HG02938 (cell line): ENCODE measurements at regions not wholly inside any gene's neighbourhood (a gene's known extent, or its start where the extent isn't known, plus 50 kb on each side); places are given as distances from the start of the nearest gene placed in this dataset.

Experiments
- ATAC-seq: cut with Tn5 transposase; IDR thresholded peaks from one replicate; pipeline ENCODE4 v1.9.1; 2021; ENCODE audit warnings: mild to moderate bottlenecking, moderate library complexity; ENCODE audit not compliant: unreplicated experiment

DNA sequence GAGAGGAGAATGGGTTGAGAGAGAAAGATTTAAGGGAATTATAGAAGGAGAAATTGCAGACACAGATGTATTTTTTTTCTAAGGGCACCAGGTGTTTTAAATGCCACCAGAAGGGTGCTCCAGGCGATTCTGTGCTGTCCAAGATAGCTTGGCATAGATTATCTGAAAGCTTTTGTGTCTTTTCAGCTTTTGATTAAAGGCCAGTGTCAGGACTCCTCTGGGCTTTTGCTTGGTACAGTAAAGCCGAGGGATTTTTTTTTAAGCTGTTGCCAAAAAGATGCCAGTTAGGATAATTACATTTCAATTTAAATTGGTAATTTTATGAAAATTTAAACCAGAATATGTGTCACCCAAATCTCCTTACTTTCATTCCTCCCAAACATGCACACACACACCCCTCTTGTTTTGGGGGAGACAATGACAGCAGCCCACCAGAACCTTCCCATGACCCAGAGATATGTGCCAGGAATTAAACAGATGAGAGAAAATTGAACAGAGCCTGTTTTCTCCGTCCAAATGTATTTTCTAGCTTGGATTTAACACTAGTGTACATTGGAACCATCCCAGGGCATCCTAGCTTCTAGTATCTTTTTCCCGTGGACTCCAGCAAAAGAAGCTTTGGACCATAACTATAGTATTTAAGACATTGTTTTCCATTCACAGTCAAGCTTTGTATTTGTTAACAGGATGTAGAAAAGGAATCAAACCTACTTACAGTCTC, 670.7 kb upstream of the CXADR start:
- no peak for ATAC-seq

DNA sequence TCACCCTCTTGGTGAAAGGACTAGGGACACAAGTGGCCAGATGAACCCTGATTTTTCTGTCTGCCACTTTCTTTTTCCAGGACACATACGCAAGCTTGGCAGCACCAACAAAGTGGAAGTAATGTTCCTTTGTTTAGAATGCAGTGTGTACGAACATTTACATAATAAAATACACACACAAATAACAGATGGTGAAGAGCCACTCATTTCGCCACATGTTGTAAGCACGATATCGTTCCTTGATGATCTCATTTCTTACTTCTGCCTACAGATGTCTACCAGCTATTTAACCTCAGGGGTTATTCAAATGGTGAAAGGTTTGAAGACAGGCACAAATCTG, 670.2 kb upstream of the CXADR start:
- no peak for ATAC-seq

DNA sequence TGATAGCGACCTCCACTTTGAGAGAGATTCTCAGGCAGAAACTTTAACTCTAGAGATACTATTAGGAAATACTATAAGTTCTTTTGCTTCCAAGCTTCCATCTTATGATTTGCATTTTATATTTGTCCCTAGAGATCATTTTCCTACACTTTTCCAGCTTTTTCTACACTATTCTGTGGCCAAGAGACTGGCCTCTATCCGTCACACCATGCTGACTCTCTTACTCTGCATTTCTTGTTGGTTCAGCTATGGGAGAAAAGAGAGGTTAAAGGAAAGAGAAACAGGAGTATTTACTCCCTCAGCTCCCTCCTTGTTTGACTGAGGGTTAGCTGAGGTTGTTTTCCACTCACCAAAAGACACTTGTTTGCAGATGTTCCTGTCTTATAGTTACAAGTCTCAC, 665.6 kb upstream of the CXADR start:
- no peak for ATAC-seq

DNA sequence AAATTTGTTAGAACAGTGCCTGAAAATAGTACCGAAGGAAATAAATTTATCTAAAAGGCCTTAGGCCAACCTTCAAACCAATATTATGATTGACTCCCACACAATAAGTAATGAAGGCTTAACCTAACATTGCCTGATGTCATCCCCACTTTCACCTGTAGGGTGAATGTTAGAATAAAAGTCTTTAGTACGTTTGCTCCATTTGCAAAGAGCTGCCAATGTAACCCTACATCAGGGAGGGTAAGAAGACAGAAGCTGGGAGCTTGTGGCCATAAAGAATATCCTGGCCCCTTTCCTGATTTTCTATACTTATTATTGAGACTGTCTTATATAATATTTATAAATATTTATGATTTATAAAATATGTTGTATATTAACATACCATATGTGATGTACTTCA, 661.8 kb upstream of the CXADR start:
- ATAC-seq: no peak

DNA sequence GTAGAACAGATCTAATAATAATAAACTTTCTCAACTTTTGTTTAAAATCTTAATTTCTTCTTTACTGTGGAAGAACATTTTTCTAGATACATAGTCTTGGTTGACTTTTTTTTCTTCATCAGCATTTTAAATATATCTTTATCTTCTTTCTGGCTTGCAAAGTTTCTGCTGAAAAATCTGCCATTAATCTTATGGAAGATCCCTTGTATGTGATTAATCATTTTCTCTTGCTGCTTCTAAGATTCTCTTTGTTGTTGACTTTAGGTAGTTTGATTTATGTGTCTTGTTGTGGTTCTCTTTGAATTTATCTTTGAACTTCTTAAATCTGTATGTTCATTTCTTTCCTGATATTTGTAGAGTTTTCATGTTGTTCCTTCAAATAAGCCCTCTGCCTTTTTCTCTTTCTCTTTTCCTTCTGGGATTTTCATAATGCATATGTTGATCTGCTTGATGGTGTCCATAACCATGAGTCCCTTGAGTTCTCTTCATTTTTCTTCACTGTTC, 657.6 kb upstream of the CXADR start:
- ATAC-seq: no peak

DNA sequence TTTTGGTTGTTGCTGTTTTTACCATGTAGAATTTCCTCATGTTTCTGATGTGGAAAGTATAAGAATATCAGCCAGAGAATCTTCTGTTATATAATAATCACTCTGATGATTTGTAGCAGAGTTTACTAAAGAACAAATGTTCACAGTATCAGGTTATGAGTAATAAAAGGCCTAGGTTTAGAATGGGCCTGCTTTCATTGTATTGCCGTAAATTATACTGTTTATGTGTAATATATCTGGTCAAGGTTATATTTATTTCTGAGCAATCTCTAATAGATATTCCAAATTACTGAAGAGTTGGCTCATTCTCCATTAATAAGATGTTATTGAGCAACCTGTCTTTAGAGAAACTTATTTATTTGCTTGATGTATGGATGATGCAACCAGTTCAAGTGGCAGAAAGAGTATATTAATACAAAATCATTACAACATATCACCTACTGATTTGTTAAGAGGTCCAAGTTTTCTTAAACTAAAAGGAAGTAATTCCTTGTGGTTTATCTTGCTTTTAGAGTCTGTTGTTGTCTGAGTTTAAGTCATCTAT, 649.4 kb upstream of the CXADR start:
- no peak for ATAC-seq

DNA sequence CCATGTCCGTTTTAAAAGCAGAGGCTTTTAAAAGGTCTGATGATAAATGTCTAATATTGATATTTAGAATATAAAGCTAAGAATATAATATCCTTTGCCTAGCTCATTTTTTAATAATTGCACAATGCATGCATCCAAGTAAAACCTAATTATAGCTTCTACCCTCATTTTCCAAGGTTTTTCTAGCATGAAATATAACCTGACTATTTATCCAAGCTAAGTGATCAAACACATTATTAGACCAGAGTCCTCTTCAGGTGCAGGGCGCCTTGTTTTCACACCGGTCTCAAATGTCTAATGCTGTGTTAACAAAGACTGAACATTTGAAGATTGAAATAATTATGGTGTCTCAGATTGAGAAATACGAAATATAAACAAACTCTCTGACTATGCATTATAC, 648.9 kb upstream of the CXADR start:
- no peak for ATAC-seq

DNA sequence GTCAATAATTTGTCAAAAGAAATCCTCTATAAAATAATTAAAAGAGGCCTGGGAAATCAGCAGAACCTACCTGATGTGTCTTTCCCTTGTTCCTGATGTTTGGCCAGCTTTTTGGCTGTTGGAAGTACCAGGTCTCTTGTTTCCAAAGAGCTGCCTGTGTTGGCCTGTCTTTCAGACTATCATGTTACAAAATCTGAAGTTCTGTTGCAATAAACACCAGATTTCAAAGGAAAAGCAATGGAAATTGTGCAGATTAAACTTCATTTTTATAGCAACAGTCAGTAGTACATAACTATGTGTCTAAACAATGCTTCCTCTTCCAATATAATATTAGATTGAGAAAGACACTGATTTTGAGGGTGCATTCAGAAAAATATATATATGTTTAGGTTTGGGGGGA, 647.2 kb upstream of the CXADR start:
- no peak for ATAC-seq

DNA sequence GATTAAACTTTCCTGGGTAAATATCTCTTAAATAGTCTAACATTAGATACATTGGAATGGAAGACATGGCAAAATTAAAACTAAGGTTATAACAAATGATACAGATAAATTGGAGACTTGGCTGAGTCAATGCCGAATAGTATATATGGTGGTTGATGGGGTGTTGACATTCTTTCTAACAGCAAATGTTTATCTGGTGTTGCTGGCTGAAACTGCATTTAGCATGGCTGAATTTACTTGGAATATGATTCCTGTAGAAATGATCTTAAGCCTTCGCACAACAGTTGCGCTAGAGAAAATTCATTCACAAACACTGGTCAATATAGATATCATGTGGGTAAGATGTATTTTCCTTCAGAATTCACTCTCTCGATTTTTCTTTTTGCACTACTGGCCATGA, 646.0 kb upstream of the CXADR start:
- ATAC-seq: no peak

DNA sequence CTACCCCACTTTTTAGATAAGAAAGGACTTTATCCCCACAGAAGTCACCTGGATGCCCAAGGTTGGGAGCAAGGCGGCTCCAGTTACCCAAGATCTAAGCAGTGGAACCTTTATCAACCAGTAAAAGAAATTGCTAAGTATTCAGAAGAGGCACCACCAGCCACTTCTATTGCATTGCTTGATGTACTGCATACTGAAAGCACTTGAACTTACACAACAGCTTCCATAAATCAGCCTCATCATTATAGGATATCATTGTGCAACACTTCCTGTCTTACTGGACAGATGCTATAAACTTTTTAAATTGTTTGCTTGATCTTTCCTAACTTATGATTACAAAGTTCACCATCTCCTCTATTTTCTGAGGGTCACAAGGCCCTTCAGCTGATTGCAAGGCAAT, 642.7 kb upstream of the CXADR start:
- ATAC-seq: no peak

DNA sequence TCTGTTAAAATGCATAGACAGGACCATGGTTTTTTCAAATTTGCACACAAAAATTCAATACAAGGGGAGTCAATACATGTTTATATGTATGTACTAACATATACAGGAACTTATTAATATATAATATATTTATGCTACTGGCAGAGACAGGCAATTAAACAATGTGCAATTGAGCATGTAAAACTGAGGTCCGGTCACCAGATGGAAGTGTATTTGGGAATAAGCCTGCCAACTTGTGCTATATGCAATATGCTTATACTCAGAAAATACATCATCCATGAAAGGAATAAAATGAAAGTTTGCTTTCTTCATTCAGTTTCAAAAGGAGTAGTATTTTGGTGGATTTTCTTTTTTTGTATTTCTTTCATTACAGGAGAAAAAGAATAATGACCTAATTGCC, 640.2 kb upstream of the CXADR start:
- ATAC-seq: no peak

DNA sequence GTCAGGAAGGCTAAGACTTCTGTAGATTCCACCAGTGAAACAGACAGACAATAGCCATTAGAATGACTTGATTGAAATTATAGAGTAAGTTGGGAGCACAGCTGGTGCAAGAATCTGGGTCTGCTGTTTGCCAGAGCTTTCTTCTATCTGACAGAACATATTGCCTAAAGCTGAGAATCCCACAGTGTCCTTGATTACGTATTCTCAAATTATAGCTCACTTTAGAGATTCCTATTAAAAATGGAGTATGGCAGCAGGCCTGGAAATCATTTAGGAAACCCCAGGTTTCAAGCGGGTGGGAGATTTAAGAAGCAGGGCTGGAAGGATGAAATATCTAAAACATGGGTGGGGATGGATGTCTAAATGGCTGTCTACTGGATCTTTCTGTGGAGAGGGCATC, 639.7 kb upstream of the CXADR start:
- no peak for ATAC-seq

DNA sequence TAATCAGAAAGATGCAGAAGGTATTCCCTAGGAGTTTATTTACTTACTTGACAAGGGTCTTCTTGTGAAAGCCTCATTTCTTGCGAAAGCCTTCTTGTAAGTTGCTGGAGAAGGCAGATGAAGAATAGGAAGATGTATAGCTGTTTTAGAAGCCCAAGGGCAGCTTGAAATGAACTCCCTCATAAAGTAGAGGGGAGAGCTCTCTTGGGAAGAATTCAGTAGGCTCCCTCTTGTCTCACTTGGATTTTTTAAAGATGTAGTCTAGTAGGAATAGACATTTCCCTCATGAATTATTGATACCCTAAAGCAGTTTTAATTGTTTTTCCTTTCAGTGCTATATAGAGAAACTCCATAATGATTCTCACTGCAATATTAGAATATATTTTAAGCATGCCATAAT, 639.2 kb upstream of the CXADR start:
- no peak for ATAC-seq

DNA sequence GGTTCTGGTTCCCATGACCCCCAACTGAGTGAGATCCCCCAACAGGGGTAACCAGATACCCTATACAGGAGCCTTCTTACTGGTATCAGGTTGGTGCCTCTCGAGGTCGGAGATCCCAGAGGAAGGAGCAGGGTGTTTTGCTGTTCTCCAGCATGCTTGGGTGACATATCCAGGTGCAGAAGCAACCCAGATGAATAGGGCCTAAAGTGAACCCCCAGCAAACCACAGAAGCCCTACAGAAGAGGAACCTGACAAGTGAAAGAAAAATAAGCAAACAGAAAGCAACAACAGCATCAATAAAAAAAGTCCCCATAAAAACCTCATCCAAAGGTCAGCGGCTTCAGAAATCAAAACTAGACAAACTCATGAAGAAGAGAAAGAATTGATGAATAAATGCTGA, 633.4 kb upstream of the CXADR start:
- ATAC-seq: no peak

DNA sequence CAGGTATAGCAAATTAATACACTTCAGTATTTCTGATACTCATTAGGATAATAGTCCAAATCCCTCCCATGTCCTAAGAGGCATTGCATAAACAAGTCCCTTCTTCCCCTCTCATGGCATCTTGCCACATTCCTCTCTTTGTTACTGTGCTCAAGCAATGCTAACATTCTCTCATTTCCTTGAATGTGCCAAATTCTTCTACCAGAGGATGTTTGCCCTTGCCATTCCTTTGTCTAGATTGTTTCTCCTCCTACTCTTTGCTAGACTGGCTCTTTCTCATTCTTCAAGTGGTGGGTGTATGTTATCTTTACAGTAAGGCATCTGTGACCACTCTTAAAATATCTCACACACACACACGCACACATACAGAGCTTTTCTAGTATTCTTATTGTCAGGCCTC, 621.0 kb upstream of the CXADR start:
- ATAC-seq: no peak

DNA sequence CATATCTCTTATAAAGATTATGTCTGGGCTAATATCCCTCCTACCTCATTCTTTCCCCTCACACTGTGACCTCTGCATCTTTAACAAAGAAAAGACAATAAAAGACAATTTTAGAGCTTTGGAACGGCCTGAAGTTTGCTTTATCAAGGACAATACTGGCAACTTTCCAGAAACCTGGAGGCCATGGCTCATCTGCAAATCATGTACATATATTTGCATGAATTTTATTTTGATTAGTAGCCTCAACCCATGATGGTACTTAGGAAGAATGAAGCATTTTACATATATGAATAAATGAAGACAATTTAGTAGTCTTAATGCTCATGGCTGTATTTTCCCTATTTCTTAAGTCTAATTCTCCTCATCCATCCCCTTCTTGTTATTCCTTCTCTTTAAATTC, 612.2 kb upstream of the CXADR start:
- ATAC-seq: no peak

DNA sequence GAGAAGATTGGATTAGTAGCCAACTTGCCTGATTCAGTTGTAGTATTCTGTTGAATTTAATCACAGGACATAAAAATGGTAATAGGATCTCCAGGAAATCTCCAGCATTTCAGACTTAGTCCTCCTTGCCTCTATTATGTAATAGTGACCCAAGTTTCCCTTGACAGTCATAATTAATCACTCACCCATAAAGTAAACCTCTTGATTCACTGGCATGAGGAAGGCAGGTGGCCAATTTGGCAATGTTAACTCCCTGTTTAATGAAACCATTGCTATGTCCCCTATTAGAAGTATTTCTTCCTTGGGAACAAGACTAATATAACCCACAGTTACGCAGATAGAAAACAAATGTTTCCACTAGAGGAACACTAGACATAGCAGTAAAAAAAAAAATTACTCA, 604.8 kb upstream of the CXADR start:
- ATAC-seq: no peak

DNA sequence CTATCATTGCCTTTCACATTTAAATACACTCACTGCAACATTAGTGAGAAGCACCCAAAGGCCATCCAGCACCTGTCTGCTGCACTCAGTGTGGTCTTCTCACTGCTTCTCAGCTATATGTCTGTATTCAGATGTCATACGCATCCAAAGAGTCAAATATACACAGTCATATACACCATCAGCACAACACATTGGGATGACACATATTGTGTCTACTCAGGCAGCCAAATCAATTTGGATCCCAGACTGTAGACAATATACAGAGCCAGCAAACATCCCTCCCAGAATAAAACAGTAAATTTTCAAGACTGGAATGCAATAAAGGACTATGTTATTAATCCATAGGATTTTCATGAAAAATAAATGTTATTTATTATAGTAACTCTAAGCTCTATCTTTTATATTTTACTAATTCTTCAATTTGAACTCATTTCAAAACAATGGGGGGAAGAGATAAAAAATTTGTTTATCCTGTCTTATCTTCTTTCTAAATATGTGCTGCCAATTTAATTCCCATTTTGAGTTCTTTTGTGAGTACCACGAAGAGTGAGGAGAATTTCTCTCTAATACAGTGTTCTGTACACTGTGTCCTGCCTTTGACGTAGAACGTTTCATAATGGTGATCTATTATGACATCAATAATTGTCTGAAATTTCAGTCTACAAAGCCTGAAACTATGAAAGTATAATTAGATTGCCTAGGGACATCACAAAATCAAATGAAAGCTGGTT, 602.2 kb upstream of the CXADR start:
- no peak for ATAC-seq

DNA sequence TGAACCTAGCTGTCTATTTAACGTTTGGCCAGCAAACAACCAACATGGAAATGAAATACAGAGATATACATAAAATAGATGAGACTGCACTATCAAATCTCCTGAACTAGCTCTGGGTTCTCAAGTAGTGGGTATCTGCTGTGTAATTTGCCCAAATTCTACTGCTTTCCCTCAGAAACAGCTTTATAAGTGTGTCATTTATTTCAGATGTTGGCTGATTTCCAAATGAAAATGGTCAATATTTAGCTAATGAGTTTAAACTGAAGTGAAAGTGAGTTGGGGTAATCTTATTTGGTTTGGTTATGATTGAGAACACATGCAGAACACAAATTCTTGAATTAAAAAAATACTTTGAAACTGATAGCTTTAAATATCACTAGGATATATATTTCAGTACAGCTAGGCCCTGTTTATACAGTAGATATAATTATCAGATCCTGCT, 601.7 kb upstream of the CXADR start:
- ATAC-seq: no peak

DNA sequence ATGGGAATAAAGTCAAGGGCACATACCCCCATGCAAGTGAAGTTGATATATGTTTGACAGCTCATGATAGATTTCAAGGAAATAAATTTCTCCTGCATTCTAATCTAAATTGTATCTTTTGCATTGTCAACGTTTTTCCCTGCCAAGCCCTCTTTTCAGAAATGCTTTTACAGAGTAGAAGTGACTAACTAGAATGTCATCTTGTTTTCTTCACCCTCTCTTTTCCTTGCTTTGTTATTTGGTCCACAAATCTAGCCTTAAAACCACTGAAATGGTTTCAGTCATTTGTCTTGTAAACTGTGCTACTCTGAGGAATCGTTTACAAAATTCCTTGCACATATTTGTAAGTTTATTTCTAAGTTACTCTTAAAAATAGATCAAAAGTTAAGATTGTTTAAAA, 600.8 kb upstream of the CXADR start:
- ATAC-seq: no peak

DNA sequence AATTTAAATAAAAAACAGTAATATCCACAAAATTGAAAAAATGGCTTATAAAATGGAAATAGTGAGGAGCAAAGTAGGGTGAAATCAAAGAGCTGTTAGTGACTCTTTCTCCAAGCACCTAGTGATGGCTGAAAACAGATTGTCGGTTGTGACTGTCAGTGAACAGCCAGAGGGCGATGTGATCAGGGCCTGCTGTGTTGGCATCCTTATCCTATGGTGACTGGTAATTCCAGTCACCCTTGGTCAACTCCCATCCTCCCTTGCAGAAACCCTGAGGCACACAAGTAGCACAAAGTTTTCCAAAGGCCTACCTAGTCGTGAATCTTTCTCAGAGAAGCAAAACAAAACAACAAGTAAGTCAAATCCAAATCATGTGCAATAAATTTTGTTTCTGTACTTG, 599.8 kb upstream of the CXADR start:
- no peak for ATAC-seq

DNA sequence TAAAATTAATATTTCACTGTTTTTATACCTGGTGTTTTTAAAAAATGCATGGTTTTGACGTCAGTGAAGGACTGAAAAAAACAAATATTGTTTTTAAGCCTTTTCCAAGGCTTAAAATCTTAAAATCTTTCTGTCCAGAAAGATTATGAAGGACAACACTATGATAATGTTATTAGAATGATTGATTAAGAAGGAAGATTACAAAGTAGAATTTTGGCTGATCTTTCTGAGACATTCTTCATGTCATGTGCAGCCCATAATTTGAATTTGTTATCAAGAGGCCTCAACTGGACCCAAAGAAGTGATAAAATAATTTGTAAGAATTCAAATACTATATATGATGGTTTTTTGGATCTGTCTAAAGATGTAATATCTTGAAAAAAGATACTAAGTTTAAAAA, 584.4 kb upstream of the CXADR start:
- ATAC-seq: no peak
